NCI-H2227 (cell line): ENCODE measurements at regions not wholly inside any gene's neighbourhood (a gene's known extent, or its start where the extent isn't known, plus 50 kb on each side); places are given as distances from the start of the nearest gene placed in this dataset.
A peak's percentile ranks its signal among the peaks of the same experiment; 100 is the strongest.
"Not testable (repeated sequence)": the region's sequence is repeated elsewhere in the genome, so short reads cannot be mapped to it uniquely, and the experiment has no call there.

Source experiments
- DNase-seq: peaks from one replicate; lab custom pipeline; 2025; ENCODE audit not compliant: unreplicated experiment; lab: John Stamatoyannopoulos, UW

- no peak for DNase-seq
Observed at GRCh38 chr10:120188950-120189349, 268.1 kb upstream of the PLPP4 start.

- DNase-seq: no peak
Observed at GRCh38 chr10:120195984-120196712, 260.9 kb upstream of the PLPP4 start.

- no peak for DNase-seq
Observed at GRCh38 chr10:120204877-120205276, 252.2 kb upstream of the PLPP4 start.

- DNase-seq: no peak
Observed at GRCh38 chr10:120205368-120206018, 251.5 kb upstream of the PLPP4 start.

GRCh38 chr10:120208488-120208887 is 248.5 kb upstream of the PLPP4 start:
- DNase-seq: peak; percentile 13

- peak; percentile 49 for DNase-seq
Observed at GRCh38 chr10:120209124-120209762, 247.8 kb upstream of the PLPP4 start.

- DNase-seq: no peak
Observed at GRCh38 chr10:120212275-120212674, 244.8 kb upstream of the PLPP4 start.

- not testable (repeated sequence) for DNase-seq
Observed at GRCh38 chr10:120213283-120213682, 243.7 kb upstream of the PLPP4 start.

- no peak for DNase-seq
Observed at GRCh38 chr10:120217736-120218135, 239.3 kb upstream of the PLPP4 start.

- peak; percentile 27 for DNase-seq
Observed at GRCh38 chr10:120221873-120222485, 235.0 kb upstream of the PLPP4 start.

- DNase-seq: no peak
Observed at GRCh38 chr10:120229641-120230040, 227.4 kb upstream of the PLPP4 start.

GRCh38 chr10:120239695-120240094 is 217.3 kb upstream of the PLPP4 start:
- not testable (repeated sequence) for DNase-seq

GRCh38 chr10:120251821-120252442 is 205.1 kb upstream of the PLPP4 start:
- no peak for DNase-seq

- no peak for DNase-seq
Observed at GRCh38 chr10:120253131-120253530, 203.9 kb upstream of the PLPP4 start.

GRCh38 chr10:120260456-120260855 is 196.6 kb upstream of the PLPP4 start:
- peak; percentile 39 for DNase-seq

GRCh38 chr10:120262857-120263547 is 194.0 kb upstream of the PLPP4 start:
- no peak for DNase-seq

GRCh38 chr10:120266022-120266421 is 191.0 kb upstream of the PLPP4 start:
- DNase-seq: no peak

- no peak for DNase-seq
Observed at GRCh38 chr10:120270906-120271305, 186.1 kb upstream of the PLPP4 start.

- no peak for DNase-seq
Observed at GRCh38 chr10:120271696-120272095, 185.3 kb upstream of the PLPP4 start.

GRCh38 chr10:120272350-120272749 is 184.7 kb upstream of the PLPP4 start:
- no peak for DNase-seq

GRCh38 chr10:120278069-120278468 is 179.0 kb upstream of the PLPP4 start:
- DNase-seq: no peak
